Naive B cell (primary cell): ENCODE measurements at regions not wholly inside any gene's neighbourhood (a gene's known extent, or its start where the extent isn't known, plus 50 kb on each side); places are given as distances from the start of the nearest gene placed in this dataset.

Experiments
- ATAC-seq, 2 donors: fragments of 150-1000 bp; cut with Tn5 transposase; 2 replicates each; pipeline ENCODE4 v1.10.0; 2021; ENCODE audit warnings: low read depth in 2 of 2, mild to moderate bottlenecking in 2 of 2, moderate library complexity in 2 of 2
- DNase-seq: peaks from one replicate; pipeline ENCODE4 v3.0.0; 2022
- H3K27ac Mint-ChIP-seq, 6 donors: one replicate each; pipeline ENCODE4 v1.8.0; 2020 to 2022; ENCODE audit warnings: mild to moderate bottlenecking in 6 of 6, mixed read lengths in 6 of 6, moderate library complexity in 5 of 6, inconsistent platforms in 2 of 6
- H3K27me3 Mint-ChIP-seq, 3 donors: one replicate each; pipeline ENCODE4 v1.8.0; 2021 to 2022; ENCODE audit warnings: mixed read lengths in 3 of 3, mild to moderate bottlenecking in 1 of 3
- H3K36me3 Mint-ChIP-seq, 2 donors: one replicate each; pipeline ENCODE4 v1.8.0; 2020 to 2022; ENCODE audit warnings: mixed read lengths in 2 of 2, inconsistent platforms in 1 of 2, mild to moderate bottlenecking in 1 of 2
- H3K4me1 Mint-ChIP-seq, 3 donors: one replicate each; pipeline ENCODE4 v1.8.0; 2020 to 2022; ENCODE audit warnings: mixed read lengths in 3 of 3, inconsistent platforms in 1 of 3, mild to moderate bottlenecking in 1 of 3, moderate library complexity in 1 of 3
- H3K4me3 Mint-ChIP-seq, 8 donors: one replicate each; pipeline ENCODE4 v1.8.0; 2020 to 2022; ENCODE audit warnings: mild to moderate bottlenecking in 8 of 8, mixed read lengths in 8 of 8, moderate library complexity in 8 of 8, inconsistent platforms in 2 of 8
- H3K9me3 Mint-ChIP-seq, 7 donors: one replicate each; pipeline ENCODE4 v1.8.0; 2020 to 2022; ENCODE audit warnings: mixed read lengths in 7 of 7, mild to moderate bottlenecking in 5 of 7, inconsistent platforms in 2 of 7, moderate library complexity in 1 of 7

DNA sequence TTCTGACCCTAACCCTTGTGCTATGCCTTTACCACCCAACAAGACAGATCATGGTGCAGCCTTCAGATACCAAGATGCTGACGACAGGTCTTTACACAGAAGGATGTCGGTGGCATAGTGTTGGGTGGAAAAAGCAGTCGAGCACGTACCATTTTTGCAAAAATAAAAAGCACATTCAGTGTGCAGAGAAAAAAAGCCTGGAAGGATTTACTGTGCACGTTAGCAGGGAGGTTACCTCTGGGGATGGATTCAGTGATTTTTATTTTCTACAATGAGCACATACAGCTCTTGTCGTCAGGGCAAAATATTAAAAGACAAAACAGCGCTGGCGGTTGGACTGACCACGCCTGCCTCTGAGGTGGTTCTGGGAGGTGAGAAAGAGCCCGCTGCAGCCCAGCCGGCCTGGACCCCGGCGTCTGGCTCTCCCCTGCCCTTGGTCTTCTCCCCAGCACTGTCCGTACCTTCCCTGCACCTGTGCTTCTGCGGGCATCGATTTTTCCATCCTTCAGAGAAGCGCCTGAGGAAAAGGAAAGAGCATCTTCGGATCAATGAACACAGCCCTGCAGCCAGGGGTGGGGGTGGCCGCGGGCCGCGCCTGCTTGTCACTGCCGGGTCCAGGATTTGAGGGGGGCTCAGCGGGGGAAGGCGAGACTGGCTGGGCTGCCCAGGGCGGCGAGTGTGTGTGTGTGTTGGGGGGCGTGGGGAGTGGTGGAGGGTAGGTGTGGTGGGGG is 200.0 kb upstream of the IER5L start:
- Mint-ChIP-seq H3K4me1 (no peaks in the 10 kb centered on the region), H3K27ac (peak overlapping the region in 1 of 6 donors; percentile 7), H3K4me3 (no peak overlapping the region), H3K36me3 (no peaks in the 10 kb centered on the region), H3K9me3 (peaks cover 0 to 7% (median 0%) of the 10 kb centered on the region in 7 donors), H3K27me3 (peaks cover 0 to 11% (median 0%) of the 10 kb centered on the region in 3 donors)
- no peak for ATAC-seq
- no peak for DNase-seq

DNA sequence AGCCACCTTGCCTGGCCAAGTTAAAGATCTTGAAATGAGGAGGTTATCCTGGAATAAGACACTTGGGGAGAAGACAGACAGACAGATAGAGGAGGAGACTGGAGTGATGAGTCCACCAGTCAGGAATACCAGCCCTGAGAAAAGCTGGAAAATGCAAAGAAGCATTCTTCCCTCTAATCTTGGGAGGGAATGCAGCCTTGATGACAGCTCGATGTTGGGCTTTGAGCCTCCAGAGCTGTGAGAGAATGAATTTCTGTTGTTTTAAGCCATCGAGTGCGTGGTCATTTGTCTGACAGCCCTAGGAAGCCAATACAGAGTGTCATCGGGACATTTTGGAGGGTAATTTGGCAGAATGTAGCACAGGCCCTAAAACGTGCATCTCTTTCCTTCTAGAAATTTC is 199.1 kb upstream of the IER5L start:
- peaks cover 0 to 11% (median 0%) of the 10 kb centered on the region in 3 donors for H3K27me3 Mint-ChIP-seq
- H3K4me3 Mint-ChIP-seq: no peak overlapping the region
- H3K27ac Mint-ChIP-seq: no peak overlapping the region
- DNase-seq: no peak
- no peaks in the 10 kb centered on the region for H3K36me3 Mint-ChIP-seq
- H3K4me1 Mint-ChIP-seq: no peaks in the 10 kb centered on the region
- H3K9me3 Mint-ChIP-seq: peaks cover 0 to 7% (median 0%) of the 10 kb centered on the region in 7 donors
- ATAC-seq: no peak

DNA sequence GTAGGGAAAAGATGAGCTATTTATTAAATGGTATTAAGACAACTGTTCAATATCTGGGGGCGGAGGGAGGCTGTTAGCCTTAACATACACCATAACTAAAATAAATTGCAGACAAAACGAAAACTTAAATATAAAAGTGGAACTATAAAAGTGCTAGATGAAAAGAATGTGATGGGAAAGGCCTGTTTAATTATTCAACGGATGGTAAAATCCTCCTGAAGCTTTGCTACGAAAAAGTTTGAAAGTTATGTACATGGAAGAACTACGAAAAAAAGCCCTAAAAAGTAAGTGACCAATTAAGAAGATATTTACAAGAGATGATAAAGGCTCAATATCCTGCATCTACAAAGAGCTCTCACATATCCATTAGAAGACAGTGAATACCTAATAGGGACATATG is 197.8 kb upstream of the IER5L start:
- no peak for ATAC-seq
- Mint-ChIP-seq H3K36me3 (peaks cover 0 to under 1% of the 10 kb centered on the region in 2 donors), H3K27me3 (peaks cover 0 to 11% (median 0%) of the 10 kb centered on the region in 3 donors), H3K9me3 (peaks cover 0 to 7% (median 0%) of the 10 kb centered on the region in 7 donors), H3K4me1 (no peaks in the 10 kb centered on the region), H3K4me3 (peak overlapping the region in 1 of 8 donors; percentile 19), H3K27ac (no peak overlapping the region)
- no peak for DNase-seq

- Mint-ChIP-seq H3K4me1 (no peaks in the 10 kb centered on the region), H3K36me3 (peaks cover 0 to 9% of the 10 kb centered on the region in 2 donors), H3K4me3 (no peak overlapping the region), H3K27ac (no peak overlapping the region), H3K9me3 (peaks cover 0 to 19% (median 10%) of the 10 kb centered on the region in 7 donors), H3K27me3 (peaks cover 0 to 11% (median 0%) of the 10 kb centered on the region in 3 donors)
- no peak for ATAC-seq
- DNase-seq: no peak
Observed at GRCh38 chr9:129374651-129375050, 196.6 kb upstream of the IER5L start.

GRCh38 chr9:129374231-129374630 is 196.2 kb upstream of the IER5L start:
- Mint-ChIP-seq H3K9me3 (peaks cover 0 to 20% (median 10%) of the 10 kb centered on the region in 7 donors), H3K27ac (no peak overlapping the region), H3K4me1 (no peaks in the 10 kb centered on the region), H3K36me3 (peaks cover 0 to 9% of the 10 kb centered on the region in 2 donors), H3K27me3 (peaks cover 0 to 11% (median 0%) of the 10 kb centered on the region in 3 donors), H3K4me3 (no peak overlapping the region)
- no peak for DNase-seq
- ATAC-seq: no peak

DNA sequence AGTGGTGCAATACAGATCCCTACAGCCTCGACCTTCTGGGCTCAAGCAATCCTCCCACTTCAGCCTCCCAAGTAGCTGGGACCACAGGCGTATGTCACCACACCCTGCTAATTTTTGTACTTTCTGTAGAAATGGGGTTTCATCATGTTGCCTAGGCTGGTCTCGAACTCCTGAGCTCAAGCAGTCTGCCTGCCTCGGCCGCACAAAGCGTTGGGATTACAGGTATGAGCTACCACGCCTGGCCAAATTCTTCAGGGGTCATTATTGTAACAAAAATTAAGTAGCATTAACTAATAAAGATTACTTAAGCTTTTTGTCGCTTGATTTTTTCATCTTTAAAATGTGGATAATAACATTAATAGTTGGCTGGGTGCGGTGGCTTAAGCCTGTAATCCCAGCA is 195.3 kb upstream of the IER5L start:
- H3K4me3 Mint-ChIP-seq: no peak overlapping the region
- H3K4me1 Mint-ChIP-seq: no peaks in the 10 kb centered on the region
- H3K27me3 Mint-ChIP-seq: peaks cover 0 to 7% (median 0%) of the 10 kb centered on the region in 3 donors
- peaks cover 0 to 24% (median 10%) of the 10 kb centered on the region in 7 donors for H3K9me3 Mint-ChIP-seq
- H3K27ac Mint-ChIP-seq: no peak overlapping the region
- DNase-seq (no peak), ATAC-seq (no peak)
- H3K36me3 Mint-ChIP-seq: peaks cover 0 to 9% of the 10 kb centered on the region in 2 donors

DNA sequence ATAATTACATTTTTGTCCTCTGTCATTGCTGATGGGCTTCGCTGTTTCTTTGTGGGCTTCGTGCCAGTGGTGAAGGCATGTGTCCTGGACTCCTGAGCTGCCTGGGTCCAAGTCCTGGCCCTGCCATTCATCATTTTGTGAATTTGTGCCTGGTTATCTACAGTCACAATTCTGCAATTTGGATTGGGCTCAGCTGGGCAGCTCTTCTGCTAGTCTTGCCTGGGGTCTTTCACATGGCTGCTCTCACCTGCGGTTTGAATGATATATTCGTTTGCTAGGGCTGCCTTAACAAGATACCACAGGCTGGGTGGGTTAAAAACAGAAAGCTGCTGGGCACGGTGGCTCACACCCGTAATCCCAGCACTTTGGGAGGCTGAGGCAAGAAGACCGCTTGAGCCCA is 192.7 kb upstream of the IER5L start:
- H3K9me3 Mint-ChIP-seq: peaks cover 0 to 24% (median 10%) of the 10 kb centered on the region in 7 donors
- H3K27me3 Mint-ChIP-seq: no peaks in the 10 kb centered on the region
- peak overlapping the region in 2 of 8 donors; percentile 60 to 77 for H3K4me3 Mint-ChIP-seq
- H3K27ac Mint-ChIP-seq: no peak overlapping the region
- peaks cover 0 to 9% of the 10 kb centered on the region in 2 donors for H3K36me3 Mint-ChIP-seq
- ATAC-seq (no peak), DNase-seq (no peak)
- H3K4me1 Mint-ChIP-seq: no peaks in the 10 kb centered on the region

GRCh38 chr9:129368444-129368978 is 190.4 kb upstream of the IER5L start:
- Mint-ChIP-seq H3K36me3 (peaks cover 0 to 9% of the 10 kb centered on the region in 2 donors), H3K9me3 (peaks cover 0 to 18% (median 9%) of the 10 kb centered on the region in 7 donors), H3K27ac (no peak overlapping the region), H3K4me1 (no peaks in the 10 kb centered on the region), H3K4me3 (peak overlapping the region in 1 of 8 donors; percentile 10), H3K27me3 (peaks cover 0 to 6% (median 0%) of the 10 kb centered on the region in 3 donors)
- DNase-seq: no peak
- no peak for ATAC-seq

DNA sequence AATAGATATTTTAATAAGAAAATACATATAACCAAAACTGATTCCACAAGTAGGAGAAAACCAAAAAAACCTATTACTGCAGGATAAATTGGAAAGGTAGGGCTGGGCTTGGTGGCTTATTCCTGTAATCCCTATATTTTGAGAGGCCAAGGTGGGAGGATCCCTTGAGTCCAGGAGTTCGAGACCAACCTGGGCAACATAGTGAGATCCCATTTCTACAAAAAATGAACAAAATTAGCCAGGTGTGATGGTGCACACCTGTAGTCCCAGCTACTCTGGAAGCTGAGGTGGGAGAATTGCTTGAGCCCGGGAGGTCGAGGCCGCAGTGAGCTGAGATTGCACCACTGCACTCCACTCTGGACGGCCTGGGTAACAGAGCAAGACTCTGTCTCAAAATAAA is 189.2 kb upstream of the IER5L start:
- H3K36me3 Mint-ChIP-seq: peaks cover 0 to 9% of the 10 kb centered on the region in 2 donors
- H3K27ac Mint-ChIP-seq: no peak overlapping the region
- no peak for DNase-seq
- peaks cover 3% of the 10 kb centered on the region in 3 donors for H3K4me1 Mint-ChIP-seq
- no peak for ATAC-seq
- H3K9me3 Mint-ChIP-seq: peaks cover 0 to 18% (median 9%) of the 10 kb centered on the region in 7 donors
- peaks cover 0 to 6% (median 0%) of the 10 kb centered on the region in 3 donors for H3K27me3 Mint-ChIP-seq
- H3K4me3 Mint-ChIP-seq: no peak overlapping the region

DNA sequence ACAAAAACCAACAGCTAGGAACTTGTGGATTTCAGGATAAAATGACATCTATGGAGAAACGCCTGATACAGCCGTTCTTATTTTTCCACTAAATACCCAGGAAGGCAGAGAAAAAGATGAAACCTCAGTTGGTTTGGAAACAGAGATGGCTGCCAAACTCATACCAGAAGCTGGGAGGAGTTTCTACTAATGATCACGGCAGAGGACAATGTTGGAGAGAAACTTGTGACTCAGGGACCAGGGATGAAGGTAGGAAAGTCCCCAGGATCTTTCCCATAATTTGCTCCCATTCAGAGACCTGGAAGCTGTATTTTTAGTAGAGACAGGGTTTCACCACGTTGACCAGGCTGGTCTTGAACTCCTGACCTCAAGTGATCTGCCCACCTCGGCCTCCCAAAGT is 187.1 kb upstream of the IER5L start:
- H3K27me3 Mint-ChIP-seq: peaks cover 0 to 7% (median 6%) of the 10 kb centered on the region in 3 donors
- H3K9me3 Mint-ChIP-seq: peaks cover 0 to 11% (median 3%) of the 10 kb centered on the region in 7 donors
- DNase-seq: no peak
- no peak overlapping the region for H3K27ac Mint-ChIP-seq
- H3K4me1 Mint-ChIP-seq: peaks cover 7 to 12% (median 9%) of the 10 kb centered on the region in 3 donors
- no peak for ATAC-seq
- peaks cover 0 to 2% of the 10 kb centered on the region in 2 donors for H3K36me3 Mint-ChIP-seq
- peak overlapping the region in 1 of 8 donors; percentile 61 for H3K4me3 Mint-ChIP-seq

DNA sequence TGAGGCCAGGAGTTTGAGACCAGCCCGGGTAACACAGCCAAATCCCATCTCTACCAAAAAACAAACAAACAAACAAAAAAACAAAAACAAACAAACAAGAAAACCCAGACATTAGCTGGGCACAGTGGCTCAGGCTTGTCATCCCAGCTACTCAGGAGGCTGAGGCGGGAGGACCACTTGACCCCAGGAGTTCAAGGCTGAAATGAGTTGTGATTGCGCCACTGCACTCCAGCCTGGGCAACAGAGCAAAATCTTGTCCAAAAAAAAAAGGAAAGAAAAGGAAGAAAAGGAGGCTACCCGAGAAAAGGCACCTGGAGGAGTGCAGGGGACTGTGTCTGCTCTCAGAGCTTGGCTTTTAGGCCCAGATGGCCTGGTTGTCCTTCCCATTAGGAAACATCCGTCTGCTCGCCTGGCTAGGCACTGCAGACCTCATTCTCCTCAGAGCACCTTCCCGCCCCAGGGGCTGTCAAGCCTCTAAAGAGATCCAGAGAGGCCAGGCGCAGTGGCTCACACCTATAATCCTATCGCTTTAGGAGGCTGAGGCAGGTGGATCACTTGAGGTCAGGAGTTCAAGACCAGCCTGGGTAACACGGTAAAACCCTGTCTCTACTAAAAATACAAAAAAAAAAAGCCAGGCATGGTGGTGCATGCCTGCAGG is 185.3 kb upstream of the IER5L start:
- Mint-ChIP-seq H3K9me3 (no peaks in the 10 kb centered on the region), H3K4me3 (no peak overlapping the region), H3K4me1 (peaks cover 7 to 16% (median 9%) of the 10 kb centered on the region in 3 donors), H3K27me3 (peaks cover 0 to 18% (median 17%) of the 10 kb centered on the region in 3 donors), H3K36me3 (no peaks in the 10 kb centered on the region), H3K27ac (no peak overlapping the region)
- ATAC-seq: no peak
- DNase-seq: no peak

DNA sequence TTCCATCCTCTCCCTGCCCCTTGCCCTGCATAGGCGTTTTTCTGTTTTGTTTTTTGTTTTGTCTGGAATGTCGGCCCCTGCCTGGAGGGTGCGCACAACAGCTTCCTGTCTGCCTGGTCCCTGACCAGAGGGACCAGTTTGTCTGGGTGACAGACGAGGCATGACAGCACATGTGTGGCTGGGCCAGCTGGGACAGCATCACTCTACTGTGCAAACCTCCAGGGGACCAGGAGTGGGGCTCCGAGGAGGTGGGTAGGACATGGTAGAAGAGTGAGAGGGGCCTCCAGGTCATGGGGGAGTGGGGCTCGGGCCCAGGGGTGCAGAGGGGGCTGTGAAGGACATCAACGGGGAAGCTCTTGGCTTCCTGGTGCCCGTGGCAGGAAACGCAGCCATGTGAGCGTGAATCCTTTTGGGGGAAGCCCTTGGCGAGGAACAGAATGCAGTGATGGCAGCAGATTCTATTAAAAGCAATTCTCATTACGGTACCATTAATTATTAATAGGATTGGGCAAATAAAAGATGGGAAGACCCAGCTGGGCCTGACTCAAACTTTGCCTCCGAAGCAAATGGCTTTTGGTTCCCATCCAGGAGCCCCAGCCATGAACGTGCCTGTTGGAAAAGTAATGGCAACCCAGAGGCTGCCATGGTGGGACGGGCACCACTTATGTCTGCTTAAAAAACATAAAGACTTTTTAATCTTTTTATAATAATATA is 184.4 kb upstream of the IER5L start:
- peaks cover 0 to 27% (median 17%) of the 10 kb centered on the region in 3 donors for H3K27me3 Mint-ChIP-seq
- peak in 1 of 2 donors; percentile 30 for ATAC-seq
- H3K36me3 Mint-ChIP-seq: no peaks in the 10 kb centered on the region
- H3K27ac Mint-ChIP-seq: peak overlapping the region in 3 of 6 donors; percentile 22 to 91 (median 83)
- H3K4me1 Mint-ChIP-seq: peaks cover 7 to 16% (median 9%) of the 10 kb centered on the region in 3 donors
- no peaks in the 10 kb centered on the region for H3K9me3 Mint-ChIP-seq
- DNase-seq: no peak
- H3K4me3 Mint-ChIP-seq: peak overlapping the region in 1 of 8 donors; percentile 45

DNA sequence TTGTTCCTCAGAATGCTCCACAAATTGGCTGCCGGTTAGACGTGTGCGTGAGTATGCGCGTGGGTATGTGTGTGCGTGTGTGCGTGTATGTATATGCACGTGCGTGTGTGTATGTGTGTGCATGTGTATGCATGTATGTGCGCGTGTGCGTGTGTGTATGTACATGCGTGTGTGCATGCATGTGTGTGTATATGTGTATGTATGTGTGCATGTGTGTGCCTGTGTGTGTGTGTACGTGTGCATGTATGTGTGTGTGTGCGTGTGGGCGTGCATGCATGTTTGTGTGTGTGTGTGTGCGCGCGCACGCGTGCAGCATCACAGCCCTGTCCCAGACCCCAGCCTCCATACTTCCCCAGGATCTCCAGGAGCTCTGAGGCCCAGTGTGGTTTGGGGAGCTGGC is 183.1 kb upstream of the IER5L start:
- Mint-ChIP-seq H3K27ac (peak overlapping the region in 1 of 6 donors; percentile 74), H3K4me3 (no peak overlapping the region), H3K9me3 (peaks cover 0 to 2% (median 0%) of the 10 kb centered on the region in 7 donors), H3K36me3 (no peaks in the 10 kb centered on the region), H3K4me1 (peaks cover 7 to 16% (median 9%) of the 10 kb centered on the region in 3 donors), H3K27me3 (peaks cover 0 to 37% (median 26%) of the 10 kb centered on the region in 3 donors)
- DNase-seq: no peak
- ATAC-seq: no peak
